ENCODE measurements at regions not wholly inside any gene's neighbourhood (a gene's known extent, or its start where the extent isn't known, plus 50 kb on each side); places are given as distances from the start of the nearest gene placed in this dataset.

DNA sequence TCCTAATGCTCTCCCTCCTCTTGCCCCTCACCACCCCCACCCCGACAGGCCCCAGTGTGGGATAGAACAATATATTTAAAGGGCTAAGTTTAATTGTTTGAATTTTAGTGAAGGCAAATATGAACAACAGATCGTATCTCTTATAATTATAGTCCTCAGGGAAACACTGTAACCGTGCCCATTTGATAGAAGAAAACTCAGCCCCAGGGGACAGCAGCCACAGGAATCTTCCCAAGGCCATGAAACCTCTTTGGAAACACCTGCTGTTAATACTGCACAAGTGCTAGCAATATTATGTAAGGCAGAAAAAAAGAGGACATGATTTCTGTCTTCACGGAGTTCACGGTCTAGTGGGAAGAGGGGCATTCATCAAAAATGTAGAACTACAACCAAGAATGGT is 142.2 kb downstream of the URB2 start:
- DNase-seq: no peak

DNA sequence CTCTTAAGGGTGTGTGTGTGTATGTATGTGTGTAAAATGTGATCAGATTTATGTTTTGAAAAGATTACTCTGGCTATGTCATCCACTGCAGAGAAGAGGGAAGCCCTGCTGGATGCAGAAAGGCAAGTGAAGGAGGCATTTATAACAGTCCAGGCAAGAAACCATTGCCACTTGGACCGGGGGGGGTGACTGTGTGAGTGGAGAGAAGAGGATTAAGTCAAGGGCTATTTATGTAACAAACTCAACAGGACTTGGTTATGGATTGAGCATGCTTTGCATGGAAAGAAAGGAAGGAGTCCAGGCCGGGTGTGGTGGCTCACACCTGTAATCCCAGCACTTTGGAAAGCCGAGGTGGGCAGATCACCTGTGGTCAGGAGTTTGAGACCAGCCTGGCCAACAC is 143.0 kb downstream of the URB2 start:
- no peak for DNase-seq

DNA sequence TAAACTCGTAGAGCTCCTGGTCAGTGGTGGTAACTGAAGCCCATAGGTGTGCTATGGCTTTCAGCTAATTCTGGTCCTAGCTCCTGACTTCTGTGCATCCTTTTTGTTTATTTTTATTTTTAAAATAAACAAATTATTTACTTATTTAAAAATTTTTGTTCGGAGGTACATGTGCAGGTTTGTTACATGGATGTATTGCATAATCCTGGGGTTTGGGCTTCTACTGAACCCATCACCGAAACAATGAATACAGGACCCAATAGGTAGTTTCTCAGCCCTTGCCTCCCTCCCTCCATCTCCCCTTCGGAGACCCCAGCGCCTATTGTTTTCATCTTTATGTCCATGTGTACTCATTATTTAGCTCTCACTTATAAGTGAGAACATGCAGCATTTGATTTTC is 143.8 kb downstream of the URB2 start:
- no peak for DNase-seq

DNA sequence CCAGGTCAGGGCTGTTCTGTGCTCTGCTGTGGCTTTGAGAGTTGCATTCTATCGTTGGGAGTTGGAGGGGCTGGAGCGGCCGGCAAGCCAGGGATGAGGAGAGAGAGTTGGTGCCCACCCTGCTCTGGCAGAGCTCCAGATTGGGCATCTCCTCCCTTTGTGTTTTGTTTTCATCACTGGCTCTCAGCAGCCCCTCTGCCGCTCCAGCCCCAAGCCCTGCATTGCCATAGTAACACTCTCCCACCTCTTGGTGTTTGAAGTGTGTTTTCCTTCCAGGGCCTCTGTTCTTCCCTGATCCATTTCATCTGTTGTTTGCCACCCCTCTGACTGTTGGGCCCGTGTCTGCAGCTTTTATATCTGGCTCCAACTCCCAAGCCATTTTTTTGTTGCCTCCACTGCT is 152.7 kb downstream of the URB2 start:
- no peak for DNase-seq

DNA sequence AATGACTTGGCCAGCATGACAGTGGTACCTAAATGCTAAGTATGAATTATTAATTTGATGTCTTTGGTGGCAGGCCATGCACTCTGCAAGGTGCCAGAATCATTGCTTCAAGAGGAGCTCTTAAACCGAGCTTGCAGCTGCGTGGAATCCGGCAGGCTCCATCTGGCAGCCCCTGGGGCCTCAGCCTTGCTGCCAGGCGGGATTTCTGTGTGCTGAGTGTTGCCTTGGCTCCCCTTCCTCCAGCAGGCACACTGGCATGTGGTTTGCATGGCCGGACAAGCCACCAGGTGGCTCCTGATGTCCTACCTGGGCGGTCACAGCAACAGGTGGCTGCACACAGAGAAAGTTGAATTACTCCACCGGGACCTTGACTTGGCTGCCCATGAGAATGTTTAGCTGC is 155.4 kb downstream of the URB2 start:
- DNase-seq: peak; percentile 70

DNA sequence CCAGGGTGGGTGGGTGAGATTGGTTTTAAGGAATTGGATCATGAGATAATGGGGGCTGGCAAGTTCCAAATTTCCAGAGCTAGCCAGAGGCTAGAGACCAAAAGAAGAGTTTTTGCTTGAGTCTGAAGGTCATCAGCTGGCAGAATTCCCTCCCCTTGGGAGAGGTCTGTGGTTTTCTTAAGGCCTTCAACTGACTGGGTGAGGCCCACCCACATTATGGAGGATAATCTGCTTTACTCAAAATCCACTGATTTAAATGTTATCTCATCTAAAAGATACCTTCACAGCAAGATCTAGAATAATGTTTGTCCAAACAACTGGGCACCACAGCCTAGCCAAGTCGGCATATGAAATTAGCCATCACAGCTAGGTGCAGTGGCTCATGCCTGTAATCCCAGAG is 156.4 kb downstream of the URB2 start:
- no peak for DNase-seq

DNA sequence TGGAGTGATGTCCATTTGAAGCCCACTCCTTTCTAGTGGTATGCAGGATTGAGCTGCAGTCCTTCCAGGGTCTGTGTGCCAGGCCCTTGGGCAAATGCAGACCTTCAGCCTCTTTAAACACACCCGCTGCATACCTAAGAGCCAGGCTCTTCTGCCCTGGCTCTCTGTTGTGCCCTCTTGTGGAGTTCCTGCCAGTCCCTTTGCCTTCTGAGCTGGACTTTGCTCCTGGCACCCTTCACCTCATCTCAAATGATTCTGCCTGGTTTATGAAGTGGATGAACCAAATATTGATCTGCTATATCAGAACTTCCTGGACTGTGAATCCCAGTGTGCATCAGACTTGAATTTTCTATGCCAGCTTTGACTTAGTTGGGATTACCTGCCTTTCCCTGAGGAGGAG is 158.8 kb downstream of the URB2 start:
- DNase-seq: no peak

DNA sequence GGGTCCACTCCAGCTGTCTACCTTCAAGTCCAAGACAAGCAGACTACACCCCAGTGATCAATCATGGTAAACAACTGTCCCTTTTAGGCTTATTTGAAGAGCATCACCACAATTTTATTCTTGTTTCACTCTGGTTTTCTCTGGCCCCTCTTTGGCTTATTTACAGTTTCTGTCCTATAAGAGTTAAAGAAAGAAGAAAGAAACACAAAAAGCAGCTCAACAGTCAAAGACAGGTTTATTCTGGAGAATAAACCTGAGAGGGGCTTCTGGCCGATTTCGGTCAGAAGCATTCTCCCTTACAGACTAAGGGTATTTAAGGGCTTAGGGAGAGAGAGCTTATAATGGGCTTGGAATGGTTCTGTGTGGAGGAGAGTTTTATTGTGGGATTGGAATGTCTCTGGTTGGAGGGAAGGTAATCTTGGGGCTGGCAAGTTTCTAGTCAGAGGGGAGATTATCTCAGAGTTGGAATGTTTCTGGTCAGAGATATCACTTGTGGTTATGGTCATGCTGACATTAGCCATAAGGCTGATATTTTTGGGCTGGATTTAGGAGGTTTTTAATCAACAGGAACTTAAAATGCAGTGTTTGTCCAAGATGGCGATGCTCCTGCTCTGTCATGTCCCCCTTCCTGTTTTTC is 161.0 kb downstream of the URB2 start:
- DNase-seq: no peak

DNA sequence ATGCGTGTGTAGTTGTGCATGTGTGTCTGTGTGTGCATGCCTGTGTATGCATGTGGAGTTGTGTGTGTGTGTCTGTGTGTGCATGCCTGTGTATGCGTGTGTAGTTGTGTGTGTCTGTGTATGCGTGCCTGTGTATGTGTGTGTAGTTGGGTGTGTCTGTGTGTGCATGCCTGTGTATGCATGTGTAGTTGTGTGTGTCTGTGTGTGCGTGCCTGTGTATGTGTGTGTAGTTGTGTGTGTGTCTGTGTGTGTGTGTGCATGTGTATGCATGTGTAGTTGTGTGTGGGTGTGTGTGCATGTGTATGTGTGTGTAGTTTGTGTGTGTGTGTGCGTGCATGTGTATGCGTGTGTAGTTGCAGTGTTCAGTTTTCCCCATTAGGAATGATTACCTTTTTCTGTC is 162.0 kb downstream of the URB2 start:
- no peak for DNase-seq

DNA sequence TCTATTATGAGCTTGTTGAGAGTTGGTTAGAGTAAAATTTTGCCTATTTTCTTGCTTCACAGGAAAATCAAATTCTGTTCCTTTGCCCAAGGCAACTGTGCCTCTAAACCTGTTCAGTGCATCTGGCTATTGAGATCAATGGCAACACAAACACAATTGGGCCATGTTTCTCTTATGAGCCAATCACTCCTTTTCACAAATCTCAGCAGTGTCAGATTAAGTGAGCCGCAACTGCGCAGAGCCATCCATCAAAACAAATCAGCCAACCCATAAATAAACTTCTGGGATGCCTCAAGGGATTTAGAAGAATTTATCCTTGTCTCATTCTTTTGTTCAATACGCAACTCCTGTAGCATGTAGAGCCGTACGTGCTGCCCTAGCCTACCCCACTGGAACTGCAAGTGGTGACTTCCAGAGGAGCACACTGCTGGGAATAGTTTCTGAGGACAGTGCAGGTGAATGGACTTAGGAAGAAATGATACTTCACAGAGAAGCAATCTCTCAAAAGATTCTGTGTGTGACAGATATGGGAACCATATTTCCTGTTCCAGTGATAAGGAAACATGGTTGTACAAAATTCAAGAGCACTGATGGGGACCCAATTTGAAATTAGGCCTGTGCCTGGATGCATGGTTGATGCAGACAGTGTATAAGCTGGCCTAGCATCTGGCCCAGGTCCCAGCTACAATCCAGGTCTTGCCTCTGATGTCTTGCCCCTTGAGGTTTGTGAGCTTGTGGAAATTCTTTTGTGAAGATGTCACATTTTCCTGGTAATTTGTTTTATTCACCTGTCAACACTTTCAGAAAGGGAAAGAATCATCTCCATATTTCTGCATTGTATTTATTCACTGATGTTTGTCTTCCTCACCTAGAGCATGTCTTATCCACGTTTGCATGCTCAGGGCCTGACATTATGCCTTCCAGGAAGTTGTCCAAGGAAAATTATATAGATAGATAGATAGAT is 166.2 kb downstream of the URB2 start:
- no peak for DNase-seq

DNA sequence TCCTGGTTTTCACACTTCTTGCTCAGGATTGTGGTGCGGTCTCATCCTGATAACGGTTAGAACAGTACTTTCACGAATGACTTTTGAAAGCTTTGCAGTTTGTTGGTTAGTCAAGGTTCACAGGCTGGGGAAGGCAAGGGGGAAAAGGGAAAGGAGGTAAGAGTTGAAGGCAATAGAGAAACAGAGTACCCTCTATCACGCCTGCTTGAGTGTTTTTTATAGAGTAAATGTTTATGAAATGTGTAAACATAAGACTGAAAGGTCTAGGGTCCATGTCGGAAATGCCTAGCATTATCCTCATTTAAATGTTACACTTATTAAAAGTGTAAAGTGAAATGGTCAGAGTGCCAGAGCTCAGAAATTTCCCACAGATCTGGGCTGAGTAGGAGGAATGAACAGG is 167.4 kb downstream of the URB2 start:
- no peak for DNase-seq

DNA sequence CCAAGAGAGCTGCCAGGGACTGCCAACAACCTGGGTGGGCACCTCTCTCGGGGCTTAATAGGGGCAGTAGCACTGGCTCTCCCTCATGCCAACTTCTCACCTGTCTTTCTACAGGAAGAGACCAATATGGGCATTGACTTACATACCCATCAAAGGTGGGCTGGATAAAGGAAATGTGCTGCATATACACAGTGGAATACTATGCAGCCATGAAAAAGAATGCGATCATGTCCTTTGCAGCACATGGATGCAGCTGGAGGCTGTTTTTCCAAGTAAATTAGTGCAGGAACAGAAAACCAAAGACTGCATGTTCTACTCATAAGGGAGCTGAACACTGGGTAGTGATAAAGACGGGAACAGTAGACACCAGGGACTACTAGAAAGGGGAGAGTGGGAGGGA is 172.5 kb downstream of the URB2 start:
- no peak for DNase-seq

DNA sequence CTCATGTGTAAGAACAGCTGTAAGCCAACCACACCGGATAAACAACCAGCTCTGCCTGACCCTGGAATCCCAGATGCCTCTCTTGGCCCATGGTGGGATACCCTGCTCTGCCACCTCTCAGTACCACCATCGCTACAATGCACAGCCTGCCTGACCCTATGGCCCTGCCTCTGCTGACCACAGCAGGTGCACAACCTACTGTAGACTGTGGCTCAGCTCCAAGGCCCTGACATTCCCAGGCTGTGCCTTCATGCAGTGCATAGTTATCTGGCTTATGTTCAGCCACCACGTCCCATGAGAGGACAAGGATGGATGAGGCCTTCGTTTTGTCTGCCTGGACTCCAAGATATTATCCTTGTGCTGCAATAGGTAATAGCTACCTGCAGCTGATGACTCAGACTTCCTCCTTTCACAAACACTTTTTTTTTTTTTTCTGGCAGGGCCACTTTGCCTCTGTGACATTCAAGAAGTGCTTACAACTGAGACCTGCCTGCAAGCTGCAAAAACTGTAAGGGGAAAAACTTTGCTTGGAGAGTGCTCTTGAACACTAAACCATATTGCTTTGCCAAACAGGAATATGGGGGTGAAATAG is 177.7 kb downstream of the URB2 start:
- DNase-seq: peak; percentile 40

DNA sequence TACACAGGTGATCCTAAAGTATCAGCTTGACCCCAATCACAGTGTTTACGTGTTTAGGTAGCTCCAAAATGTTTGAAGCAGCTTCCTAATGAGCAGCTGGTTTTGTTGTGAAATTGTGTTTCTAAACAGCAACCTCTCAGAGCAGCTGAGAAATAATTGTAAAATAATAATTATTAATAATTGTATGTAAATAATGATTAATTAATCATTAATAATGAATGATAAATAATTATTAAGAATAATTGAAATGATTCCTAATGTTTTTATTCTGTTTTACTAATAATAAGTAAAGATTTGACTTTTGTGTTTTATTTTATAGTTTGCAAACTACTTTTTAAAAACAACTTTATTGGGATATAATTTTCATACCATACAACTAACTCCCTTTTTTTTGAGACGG is 182.2 kb downstream of the URB2 start:
- no peak for DNase-seq

DNA sequence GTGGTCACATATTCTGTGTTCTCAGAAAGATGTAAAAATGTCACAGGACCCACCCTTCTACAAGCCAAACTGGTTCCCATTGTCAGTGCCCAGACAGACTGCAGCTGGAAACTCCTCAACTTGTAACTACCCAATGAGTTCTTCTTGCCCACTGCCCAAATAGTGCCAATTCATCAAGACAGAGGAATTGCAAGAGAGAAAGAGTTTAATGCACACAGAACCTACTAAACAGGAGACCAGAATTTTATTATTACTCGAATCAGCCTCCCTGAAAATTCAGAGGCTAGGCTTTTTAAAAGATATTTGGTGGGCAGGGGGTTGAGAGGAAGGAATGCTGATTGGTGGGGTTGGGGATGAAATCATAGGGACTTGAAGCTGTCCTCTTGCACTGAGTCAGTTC is 184.1 kb downstream of the URB2 start:
- no peak for DNase-seq

DNA sequence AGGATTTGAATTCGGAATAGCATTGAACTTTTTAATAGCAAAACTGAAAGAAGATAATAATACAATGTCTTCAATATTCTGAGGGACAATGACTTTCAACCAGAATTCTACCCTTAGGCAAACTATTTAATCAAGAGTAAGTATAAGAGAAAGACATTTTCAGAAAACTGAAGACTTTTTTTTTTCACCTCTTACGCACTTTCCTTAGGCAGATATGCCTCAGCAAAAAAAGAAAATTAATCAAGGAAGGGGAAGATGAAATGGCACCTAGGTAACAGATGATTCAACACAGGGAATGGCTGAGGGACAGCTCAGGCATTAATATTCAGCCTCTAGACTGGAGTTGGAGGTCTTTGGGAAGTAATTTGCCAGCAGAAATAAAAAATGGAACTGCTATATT is 184.9 kb downstream of the URB2 start:
- DNase-seq: no peak

DNA sequence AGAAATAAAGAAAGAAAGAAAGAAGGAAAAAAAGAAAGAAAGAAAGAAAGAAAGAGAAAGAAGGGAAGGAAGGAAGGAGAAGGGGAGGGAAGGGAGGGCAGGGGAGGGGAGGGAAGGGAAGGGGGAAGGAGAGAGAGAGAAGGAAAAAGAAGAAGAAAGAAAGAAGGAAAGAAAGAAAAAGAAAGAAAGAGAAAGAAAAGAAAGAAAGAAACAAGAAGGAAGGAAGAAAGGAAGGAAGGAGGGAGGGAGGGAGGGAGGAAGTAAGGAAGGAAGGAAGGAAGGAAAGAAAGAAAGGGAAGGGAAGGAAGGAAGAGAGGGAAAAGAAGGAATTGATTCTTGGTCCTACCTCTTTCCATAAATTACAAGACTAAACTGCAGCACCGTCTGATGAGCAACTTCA is 186.1 kb downstream of the URB2 start:
- no peak for DNase-seq

DNA sequence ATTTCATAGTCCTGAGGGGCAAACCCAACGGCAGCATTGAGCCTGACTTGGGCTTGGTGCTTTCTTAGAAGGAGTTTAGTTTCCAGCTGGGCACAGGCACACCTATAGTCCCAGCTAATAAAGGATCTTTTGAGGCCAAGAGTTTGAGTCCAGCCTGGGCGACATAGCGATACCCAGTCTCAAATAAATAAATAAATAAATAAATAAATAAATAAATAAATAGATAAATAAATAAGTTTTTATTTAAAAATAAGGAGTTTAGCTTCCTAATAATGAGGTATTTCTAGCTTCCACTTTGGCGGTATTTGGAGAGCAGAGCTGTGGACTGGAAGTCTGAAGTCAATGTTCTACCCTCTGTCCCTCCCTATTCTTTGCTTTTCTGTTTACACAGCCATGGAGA is 186.6 kb downstream of the URB2 start:
- DNase-seq: no peak

DNA sequence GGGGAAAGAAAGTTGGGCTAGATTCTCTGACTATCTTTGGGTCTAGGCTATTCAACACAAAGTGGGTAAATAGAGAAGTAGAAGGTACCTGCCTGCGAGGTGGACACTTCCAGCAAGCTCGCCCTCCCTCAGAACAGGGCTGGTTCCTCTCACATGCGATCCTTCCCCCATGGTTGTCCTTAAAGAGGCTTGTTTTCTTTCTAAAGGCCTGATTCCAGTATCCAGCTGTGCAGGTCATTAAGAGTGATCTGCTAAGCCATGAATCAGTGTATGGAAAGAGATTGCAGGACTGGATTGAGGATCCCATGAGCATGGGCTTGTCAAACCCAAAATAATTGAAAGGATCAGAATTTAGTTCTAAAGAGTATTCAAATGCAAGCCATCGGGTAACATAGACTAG is 189.0 kb downstream of the URB2 start:
- DNase-seq: no peak

DNA sequence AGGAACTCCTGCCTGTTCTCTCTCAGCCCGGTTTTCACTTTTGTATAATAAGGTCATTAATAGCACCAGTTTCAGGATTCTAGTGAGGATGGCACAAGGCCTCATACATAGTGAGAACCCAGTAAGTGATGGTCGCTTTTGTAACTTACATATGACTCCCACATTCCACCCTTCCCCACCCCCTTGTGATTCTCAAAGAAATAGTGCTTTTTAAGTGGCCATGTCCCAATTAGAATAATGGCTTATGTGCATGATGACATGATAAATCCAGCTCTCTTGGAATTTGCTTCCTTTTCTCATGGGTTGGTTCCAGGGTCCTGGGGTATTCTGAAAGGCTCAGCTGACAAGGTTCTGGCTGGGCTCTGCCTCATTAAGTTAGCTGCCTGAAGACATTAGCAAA is 189.9 kb downstream of the URB2 start:
- no peak for DNase-seq

DNA sequence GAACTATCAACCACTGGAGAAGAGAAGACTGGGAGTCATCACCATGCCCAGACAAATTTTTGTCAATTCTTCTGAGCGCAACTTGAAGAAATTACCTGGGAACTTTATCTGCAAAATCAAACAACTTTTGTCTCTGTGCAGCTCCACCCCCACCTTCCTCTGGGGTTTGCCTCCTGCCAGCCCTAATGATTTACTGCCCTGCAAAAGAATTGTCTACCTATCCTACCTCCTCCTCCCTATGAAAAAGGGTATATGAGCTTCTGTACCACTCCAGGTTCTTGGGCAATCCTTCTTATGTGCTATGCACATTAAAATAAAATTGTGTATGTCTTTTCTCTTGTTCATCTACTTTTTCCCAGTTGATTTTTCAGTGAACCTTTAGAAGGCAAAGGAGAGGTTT is 191.9 kb downstream of the URB2 start:
- no peak for DNase-seq

DNA sequence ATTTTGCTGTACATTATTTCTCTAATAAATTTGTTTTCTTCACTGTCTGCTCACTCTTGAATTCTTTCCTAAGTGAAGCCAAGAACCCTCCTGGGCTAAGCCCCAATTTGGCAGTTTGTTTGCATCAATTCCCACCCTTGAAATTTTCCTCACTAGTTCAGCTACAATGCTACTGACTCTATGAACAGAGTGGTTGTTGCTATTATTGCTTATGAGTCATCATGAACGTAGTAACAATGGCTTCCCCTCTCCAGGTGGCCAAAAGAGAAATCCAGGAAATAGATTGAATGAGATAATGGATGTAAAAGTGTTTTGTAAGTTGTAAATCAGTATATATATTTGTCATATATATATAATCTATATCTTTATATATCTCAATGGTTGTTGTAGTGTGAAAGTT is 193.0 kb downstream of the URB2 start:
- DNase-seq: no peak

DNA sequence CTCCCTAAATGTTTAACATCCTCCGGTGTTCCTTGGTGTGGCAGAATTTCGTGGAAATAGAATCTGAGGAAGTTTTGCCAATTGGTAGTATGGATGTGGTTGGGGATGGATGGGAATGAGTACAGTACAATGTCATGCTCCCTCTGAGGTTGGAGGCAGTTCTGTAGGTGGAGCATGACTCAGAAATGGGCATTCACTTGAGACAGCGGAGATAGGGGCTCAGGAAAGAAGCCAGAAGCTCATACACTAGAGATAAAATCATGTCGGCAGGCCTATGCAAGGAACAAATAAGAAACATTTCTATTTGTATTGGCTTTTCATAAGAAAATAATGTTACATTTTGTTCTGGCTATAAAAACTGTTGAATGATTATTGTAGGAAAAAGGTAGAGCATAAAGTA is 196.0 kb downstream of the URB2 start:
- DNase-seq: no peak

DNA sequence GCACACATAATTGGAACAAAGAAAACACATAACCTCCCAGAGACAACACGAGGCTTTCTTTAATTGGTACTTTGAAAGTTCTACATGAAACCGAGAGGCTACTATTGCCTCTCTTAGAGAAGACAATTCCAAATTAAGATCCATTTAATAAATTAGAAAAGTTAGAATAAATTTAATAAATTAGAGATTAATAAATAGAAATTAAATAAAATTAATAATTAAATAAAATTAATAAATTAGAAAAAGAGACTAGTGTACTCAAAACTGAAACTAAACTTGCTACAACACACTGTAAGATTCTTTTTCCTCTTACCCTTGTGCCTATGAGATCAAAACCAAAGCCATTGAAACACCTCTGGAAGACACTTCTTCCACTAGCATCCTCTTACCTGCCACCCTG is 199.0 kb downstream of the URB2 start:
- no peak for DNase-seq
